ENCODE measurements at regions not wholly inside any gene's neighbourhood (a gene's known extent, or its start where the extent isn't known, plus 50 kb on each side); places are given as distances from the start of the nearest gene placed in this dataset.

- Mint-ChIP-seq H3K4me3 (no peak overlapping the region), H3K9me3 (peaks cover 43% of the 10 kb centered on the region), H3K4me1 (no peaks in the 10 kb centered on the region), H3K27ac (no peak overlapping the region), H3K36me3 (peaks cover 31% of the 10 kb centered on the region), H3K27me3 (ENCODE audit: low read depth) (peaks cover 3% of the 10 kb centered on the region; the same call in 1 of the 2 replicates)
- ChIA-PET CTCF (interaction anchor here (1.4 kb wide), 1 partner anchor 127 kb away, joined by 3 read pairs; no protein-coding TSS in a partner anchor), POLR2A (no interaction called here)
- DNase-seq (ENCODE audit: low spot score) (no peak), ATAC-seq (no peak)
- TF ChIP-seq SP1 (CRISPR knock-in tag; conservative IDR thresholded peaks at IDR 0.05) (no peak), FOXP1 (CRISPR knock-in tag; IDR thresholded peaks at IDR 0.05; ENCODE audit: borderline replicate concordance) (no peak)
- TF ChIP-seq, protein P1, sequence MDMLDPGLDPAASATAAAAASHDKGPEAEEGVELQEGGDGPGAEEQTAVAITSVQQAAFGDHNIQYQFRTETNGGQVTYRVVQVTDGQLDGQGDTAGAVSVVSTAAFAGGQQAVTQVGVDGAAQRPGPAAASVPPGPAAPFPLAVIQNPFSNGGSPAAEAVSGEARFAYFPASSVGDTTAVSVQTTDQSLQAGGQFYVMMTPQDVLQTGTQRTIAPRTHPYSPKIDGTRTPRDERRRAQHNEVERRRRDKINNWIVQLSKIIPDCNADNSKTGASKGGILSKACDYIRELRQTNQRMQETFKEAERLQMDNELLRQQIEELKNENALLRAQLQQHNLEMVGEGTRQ (CRISPR knock-in tag; IDR thresholded peaks at IDR 0.05): no peak
Measured at GRCh38 chr3:120544361-120544760, 51.8 kb upstream of the NDUFB4 start.

- CTCF ChIA-PET: interaction anchor here (1.4 to 1.7 kb wide), 2 partner anchors 30 to 119 kb away, joined by 4 to 5 read pairs; no protein-coding TSS in a partner anchor
- Mint-ChIP-seq H3K27ac (no peak overlapping the region), H3K36me3 (peaks cover 18% of the 10 kb centered on the region), H3K27me3 (ENCODE audit: low read depth) (peaks cover 5% of the 10 kb centered on the region), H3K4me3 (no peak overlapping the region), H3K9me3 (peaks cover 45% of the 10 kb centered on the region), H3K4me1 (no peaks in the 10 kb centered on the region)
- POLR2A ChIA-PET: no interaction called here
- no peak for DNase-seq (ENCODE audit: low spot score)
- ATAC-seq: no peak
- TF ChIP-seq, protein P2, sequence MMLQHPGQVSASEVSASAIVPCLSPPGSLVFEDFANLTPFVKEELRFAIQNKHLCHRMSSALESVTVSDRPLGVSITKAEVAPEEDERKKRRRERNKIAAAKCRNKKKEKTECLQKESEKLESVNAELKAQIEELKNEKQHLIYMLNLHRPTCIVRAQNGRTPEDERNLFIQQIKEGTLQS (CRISPR knock-in tag; conservative IDR thresholded peaks at IDR 0.05): no peak
- TF ChIP-seq, protein P3, sequence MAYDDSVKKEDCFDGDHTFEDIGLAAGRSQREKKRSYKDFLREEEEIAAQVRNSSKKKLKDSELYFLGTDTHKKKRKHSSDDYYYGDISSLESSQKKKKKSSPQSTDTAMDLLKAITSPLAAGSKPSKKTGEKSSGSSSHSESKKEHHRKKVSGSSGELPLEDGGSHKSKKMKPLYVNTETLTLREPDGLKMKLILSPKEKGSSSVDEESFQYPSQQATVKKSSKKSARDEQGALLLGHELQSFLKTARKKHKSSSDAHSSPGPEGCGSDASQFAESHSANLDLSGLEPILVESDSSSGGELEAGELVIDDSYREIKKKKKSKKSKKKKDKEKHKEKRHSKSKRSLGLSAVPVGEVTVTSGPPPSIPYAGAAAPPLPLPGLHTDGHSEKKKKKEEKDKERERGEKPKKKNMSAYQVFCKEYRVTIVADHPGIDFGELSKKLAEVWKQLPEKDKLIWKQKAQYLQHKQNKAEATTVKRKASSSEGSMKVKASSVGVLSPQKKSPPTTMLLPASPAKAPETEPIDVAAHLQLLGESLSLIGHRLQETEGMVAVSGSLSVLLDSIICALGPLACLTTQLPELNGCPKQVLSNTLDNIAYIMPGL (CRISPR knock-in tag; IDR thresholded peaks at IDR 0.05): no peak
- TF ChIP-seq, protein P4, sequence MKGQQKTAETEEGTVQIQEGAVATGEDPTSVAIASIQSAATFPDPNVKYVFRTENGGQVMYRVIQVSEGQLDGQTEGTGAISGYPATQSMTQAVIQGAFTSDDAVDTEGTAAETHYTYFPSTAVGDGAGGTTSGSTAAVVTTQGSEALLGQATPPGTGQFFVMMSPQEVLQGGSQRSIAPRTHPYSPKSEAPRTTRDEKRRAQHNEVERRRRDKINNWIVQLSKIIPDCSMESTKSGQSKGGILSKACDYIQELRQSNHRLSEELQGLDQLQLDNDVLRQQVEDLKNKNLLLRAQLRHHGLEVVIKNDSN (CRISPR knock-in tag; IDR thresholded peaks at IDR 0.05): no peak
- TF ChIP-seq ZNF532 (CRISPR knock-in tag; IDR thresholded peaks at IDR 0.05; ENCODE audit: borderline replicate concordance): no peak
- TF ChIP-seq ZBTB21 (CRISPR knock-in tag; IDR thresholded peaks at IDR 0.05; ENCODE audit: borderline replicate concordance): no peak
- TF ChIP-seq ELF4 (CRISPR knock-in tag; IDR thresholded peaks at IDR 0.05; ENCODE audit: low read depth): no peak
- TF ChIP-seq RORB (CRISPR knock-in tag; IDR thresholded peaks at IDR 0.05): no peak
- TF ChIP-seq, protein P1 (CRISPR knock-in tag; IDR thresholded peaks at IDR 0.05): no peak
- TF ChIP-seq GRHL2 (CRISPR knock-in tag; IDR thresholded peaks at IDR 0.05; ENCODE audit: insufficient replicate concordance, severe bottlenecking): no peak
Measured at GRCh38 chr3:120536642-120537041, 59.5 kb upstream of the NDUFB4 start.

GRCh38 chr3:120532969-120533368, 63.2 kb upstream of the NDUFB4 start:
- ATAC-seq: no peak
- POLR2A ChIA-PET: no interaction called here
- TF ChIP-seq CREM (CRISPR knock-in tag; IDR thresholded peaks at IDR 0.05): no peak
- TF ChIP-seq SOX15 (CRISPR knock-in tag; IDR thresholded peaks at IDR 0.05): no peak
- no peak for TF ChIP-seq CTCF (IDR thresholded peaks at IDR 0.05)
- no peak for TF ChIP-seq ATF6 (CRISPR knock-in tag; IDR thresholded peaks at IDR 0.05)
- TF ChIP-seq FOXK1 (CRISPR knock-in tag; IDR thresholded peaks at IDR 0.05): no peak
- TF ChIP-seq ESRRA (CRISPR knock-in tag; IDR thresholded peaks at IDR 0.05; ENCODE audit: borderline replicate concordance): no peak
- TF ChIP-seq GTF2I (CRISPR knock-in tag; conservative IDR thresholded peaks at IDR 0.05): no peak

More at GRCh38 chr3:120532969-120533368, 63.2 kb upstream of the NDUFB4 start:
- DNase-seq (ENCODE audit: low spot score): no peak
- H3K27ac Mint-ChIP-seq: no peak overlapping the region
- no peak overlapping the region for H3K4me3 Mint-ChIP-seq
- H3K36me3 Mint-ChIP-seq: no peaks in the 10 kb centered on the region
- CTCF ChIA-PET: no interaction called here
- no peaks in the 10 kb centered on the region for H3K4me1 Mint-ChIP-seq
- H3K9me3 Mint-ChIP-seq: peaks cover 11% of the 10 kb centered on the region
- H3K27me3 Mint-ChIP-seq (ENCODE audit: low read depth): peaks cover 5% of the 10 kb centered on the region
